GM23248 (cell line): ENCODE measurements at regions not wholly inside any gene's neighbourhood (a gene's known extent, or its start where the extent isn't known, plus 50 kb on each side); places are given as distances from the start of the nearest gene placed in this dataset.

Experiments
- DNase-seq: peaks from one replicate; pipeline ENCODE4 v3.0.0-alpha.2; 2015
- H2AFZ ChIP-seq: fragments of 200-600 bp; sonication (generic); 2 replicates; pipeline ENCODE4 v1.6.1; 2016; ENCODE audit warnings: antibody characterized with exemption
- H3F3A ChIP-seq: fragments of 200-600 bp; sonication (generic); 2 replicates; pipeline ENCODE4 v1.6.1; 2016; ENCODE audit warnings: mild to moderate bottlenecking, antibody characterized with exemption, mixed run types; ENCODE audit not compliant: insufficient read depth
- H3K27ac ChIP-seq: fragments of 200-600 bp; sonication (generic); 2 replicates; pipeline ENCODE4 v1.5.1; 2016; ENCODE audit warnings: mild to moderate bottlenecking
- H3K27me3 ChIP-seq: fragments of 200-600 bp; sonication (generic); replicated peaks from 2 replicates; pipeline ENCODE4 v1.6.1; 2016; ENCODE audit warnings: mild to moderate bottlenecking; ENCODE audit not compliant: insufficient read depth
- H3K36me3 ChIP-seq: fragments of 200-600 bp; sonication (generic); 2 replicates; pipeline ENCODE4 v1.6.1; 2016; ENCODE audit warnings: low read depth, mild to moderate bottlenecking
- H3K4me1 ChIP-seq: fragments of 200-600 bp; sonication (generic); 2 replicates; pipeline ENCODE4 v1.6.1; 2016; ENCODE audit warnings: mild to moderate bottlenecking; ENCODE audit not compliant: insufficient read depth
- H3K4me2 ChIP-seq: fragments of 200-600 bp; sonication (generic); one replicate; pipeline ENCODE4 v1.6.1; 2016; ENCODE audit warnings: mild to moderate bottlenecking; ENCODE audit not compliant: unreplicated experiment
- H3K4me3 ChIP-seq: fragments of 200-600 bp; sonication (generic); 2 replicates; pipeline ENCODE4 v1.5.1; 2016; ENCODE audit warnings: mild to moderate bottlenecking
- H3K79me2 ChIP-seq: fragments of 200-600 bp; sonication (generic); 2 replicates; pipeline ENCODE4 v1.6.1; 2016; ENCODE audit warnings: mild to moderate bottlenecking; ENCODE audit not compliant: insufficient read depth
- H3K9ac ChIP-seq: fragments of 200-600 bp; sonication (generic); 2 replicates; pipeline ENCODE4 v1.6.1; 2016; ENCODE audit warnings: mild to moderate bottlenecking
- H3K9me2 ChIP-seq: fragments of 200-600 bp; sonication (generic); 2 replicates; pipeline ENCODE4 v1.6.1; 2016; ENCODE audit warnings: mixed run types, mild to moderate bottlenecking, moderate library complexity; ENCODE audit not compliant: insufficient read depth
- H3K9me3 ChIP-seq: fragments of 200-600 bp; sonication (generic); one replicate; pipeline ENCODE4 v1.6.1; 2017; ENCODE audit warnings: low read depth
- H4K20me1 ChIP-seq: fragments of 200-600 bp; sonication (generic); 2 replicates; pipeline ENCODE4 v1.6.0; 2016; ENCODE audit not compliant: insufficient read depth
- EZH2 ChIP-seq: fragments of 200-600 bp; sonication (generic); IDR thresholded peaks from 2 replicates; pipeline ENCODE4 v1.6.1; 2018; ENCODE audit warnings: antibody characterized with exemption, mild to moderate bottlenecking; ENCODE audit not compliant: insufficient read depth, poor library complexity, severe bottlenecking
- EZH2phosphoT487 ChIP-seq: fragments of 200-600 bp; sonication (generic); IDR thresholded peaks from 2 replicates; pipeline ENCODE4 v1.6.1; 2018; ENCODE audit warnings: antibody characterized with exemption, moderate library complexity, mild to moderate bottlenecking, low read depth; ENCODE audit not compliant: insufficient read depth
- WGBS, 2 experiments: methylation state at CpG; one replicate each; pipeline ENCODE4 v1.1.6; 2015 to 2017; ENCODE audit warnings: low lambda C conversion rate in 2 of 2, low coverage in 1 of 2; ENCODE audit errors: missing lambda C conversion rate in 2 of 2; 5-methylcytosine and 5-hydroxymethylcytosine counted together
- in situ Hi-C: fragments of 300-500 bp; cut with MboI; formaldehyde crosslinking; loops from 2 replicates; pipeline ENCODE4 v1.15.0; 2020

- no peaks in the 10 kb centered on the region for H3K79me2 ChIP-seq
- no peak for DNase-seq
- WGBS, 2 experiments = 89 to 93% methylated on average over 7 of the region's 7 CpGs
- H3F3A ChIP-seq = no peaks in the 10 kb centered on the region
- no peak overlapping the region for H3K4me3 ChIP-seq
- no peak overlapping the region for H2AFZ ChIP-seq
- no peaks in the 10 kb centered on the region for H3K9me3 ChIP-seq
- no peaks in the 10 kb centered on the region for H4K20me1 ChIP-seq
- no peak overlapping the region for H3K9ac ChIP-seq
- no peaks in the 10 kb centered on the region for H3K27me3 ChIP-seq
- peaks cover 14% of the 10 kb centered on the region for H3K4me1 ChIP-seq
- TF ChIP-seq EZH2phosphoT487 = no peak
- no peak for TF ChIP-seq EZH2
- no peak overlapping the region for H3K27ac ChIP-seq
- H3K4me2 ChIP-seq = no peak overlapping the region
- H3K9me2 ChIP-seq = no peaks in the 10 kb centered on the region
- in situ Hi-C loops = no loop called here
- H3K36me3 ChIP-seq = no peaks in the 10 kb centered on the region
Measured at GRCh38 chr10:128627811-128628210, 501.6 kb upstream of the MKI67 start.

- no peaks in the 10 kb centered on the region for H3K9me2 ChIP-seq
- H3K4me2 ChIP-seq = no peak overlapping the region
- H4K20me1 ChIP-seq = no peaks in the 10 kb centered on the region
- H3K27me3 ChIP-seq = no peaks in the 10 kb centered on the region
- H2AFZ ChIP-seq = no peak overlapping the region
- no peak for DNase-seq
- no peaks in the 10 kb centered on the region for H3K79me2 ChIP-seq
- peaks cover 14% of the 10 kb centered on the region for H3K4me1 ChIP-seq
- in situ Hi-C loops = no loop called here
- no peak overlapping the region for H3K9ac ChIP-seq
- H3F3A ChIP-seq = no peaks in the 10 kb centered on the region
- no peaks in the 10 kb centered on the region for H3K9me3 ChIP-seq
- WGBS, 2 experiments = 83 to 85% methylated on average over 6 of the region's 6 CpGs
- no peaks in the 10 kb centered on the region for H3K36me3 ChIP-seq
- no peak overlapping the region for H3K27ac ChIP-seq
- TF ChIP-seq EZH2phosphoT487 = no peak
- TF ChIP-seq EZH2 = no peak
- H3K4me3 ChIP-seq = no peak overlapping the region
Measured at GRCh38 chr10:128628252-128628651, 502.0 kb upstream of the MKI67 start.

- DNase-seq = peak; percentile 68
Measured at GRCh38 chr10:128629111-128630096, 503.2 kb upstream of the MKI67 start.

GRCh38 chr10:128630787-128631252, 504.6 kb upstream of the MKI67 start:
- Histone ChIP-seq H3K36me3 (no peaks in the 10 kb centered on the region), H3K27ac (no peak overlapping the region), H2AFZ (no peak overlapping the region), H3K9me2 (no peaks in the 10 kb centered on the region), H3K4me1 (peaks cover 14% of the 10 kb centered on the region), H3K9ac (no peak overlapping the region), H4K20me1 (no peaks in the 10 kb centered on the region), H3K4me3 (no peak overlapping the region), H3F3A (no peaks in the 10 kb centered on the region), H3K27me3 (no peaks in the 10 kb centered on the region), H3K79me2 (no peaks in the 10 kb centered on the region), H3K9me3 (no peaks in the 10 kb centered on the region), H3K4me2 (peak overlapping the region; percentile 21)
- in situ Hi-C loops = no loop called here
- TF ChIP-seq EZH2phosphoT487 (0 out of 2 replicates have a peak, but pooled peaks have one; percentile 33), EZH2 (no peak)
- WGBS, 2 experiments = 1 to 2% methylated on average over 12 of the region's 12 CpGs
- DNase-seq = peak; percentile 74

More at GRCh38 chr10:128629111-128630096, 503.2 kb upstream of the MKI67 start:
- Histone ChIP-seq H3K27me3 (no peaks in the 10 kb centered on the region), H3K27ac (no peak overlapping the region), H2AFZ (no peak overlapping the region), H3K4me3 (no peak overlapping the region), H4K20me1 (no peaks in the 10 kb centered on the region), H3K4me2 (no peak overlapping the region), H3K79me2 (no peaks in the 10 kb centered on the region), H3K9me3 (no peaks in the 10 kb centered on the region), H3K9me2 (no peaks in the 10 kb centered on the region), H3K36me3 (no peaks in the 10 kb centered on the region), H3K4me1 (peaks cover 14% of the 10 kb centered on the region), H3K9ac (no peak overlapping the region), H3F3A (no peaks in the 10 kb centered on the region)
- WGBS, 2 experiments = 46 to 47% methylated on average over 17 of the region's 17 CpGs
- in situ Hi-C loops = no loop called here
- no peak for TF ChIP-seq EZH2phosphoT487
